ENCODE measurements at regions not wholly inside any gene's neighbourhood (a gene's known extent, or its start where the extent isn't known, plus 50 kb on each side); places are given as distances from the start of the nearest gene placed in this dataset.

DNA sequence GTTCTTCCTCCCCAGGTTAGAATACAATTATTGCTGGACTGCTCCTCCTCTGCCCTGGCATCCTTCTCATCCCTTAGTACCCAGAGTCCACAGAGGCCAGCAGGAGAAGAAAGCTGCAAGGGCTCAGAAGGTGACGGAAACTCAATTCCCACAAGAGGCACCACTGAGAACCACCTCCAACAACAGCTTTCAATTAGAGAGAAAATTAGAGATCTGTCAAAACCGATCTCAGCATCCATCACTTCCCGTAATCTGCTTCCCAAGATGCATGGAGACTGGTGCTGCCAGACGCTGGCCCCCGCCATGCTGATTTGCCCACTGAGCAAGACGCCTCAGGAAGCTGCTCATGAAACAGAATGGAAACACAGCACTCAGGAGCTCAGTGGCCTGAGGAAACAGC lies 135.0 kb upstream of the PRICKLE2 start:
- peaks cover 0 to 10% (median 7%) of the 10 kb centered on the region in 6 donors for H3K4me1 ChIP-seq
- WGBS, 5 donors: 86 to 90% (median 86%) methylated on average over 6 of the region's 6 CpGs
- no peaks in the 10 kb centered on the region for H3K9me3 ChIP-seq
- H3K27ac ChIP-seq: no peak overlapping the region
- no peak overlapping the region for H3K4me3 ChIP-seq
- no peaks in the 10 kb centered on the region for H3K27me3 ChIP-seq (replicated peaks in 1 of 7)
- DNase-seq: no peak
- TF ChIP-seq POLR2A (IDR thresholded peaks at IDR 0.05) (no peak), POLR2AphosphoS5 (IDR thresholded peaks at IDR 0.05) (no peak)
- TF ChIP-seq, protein P1, sequence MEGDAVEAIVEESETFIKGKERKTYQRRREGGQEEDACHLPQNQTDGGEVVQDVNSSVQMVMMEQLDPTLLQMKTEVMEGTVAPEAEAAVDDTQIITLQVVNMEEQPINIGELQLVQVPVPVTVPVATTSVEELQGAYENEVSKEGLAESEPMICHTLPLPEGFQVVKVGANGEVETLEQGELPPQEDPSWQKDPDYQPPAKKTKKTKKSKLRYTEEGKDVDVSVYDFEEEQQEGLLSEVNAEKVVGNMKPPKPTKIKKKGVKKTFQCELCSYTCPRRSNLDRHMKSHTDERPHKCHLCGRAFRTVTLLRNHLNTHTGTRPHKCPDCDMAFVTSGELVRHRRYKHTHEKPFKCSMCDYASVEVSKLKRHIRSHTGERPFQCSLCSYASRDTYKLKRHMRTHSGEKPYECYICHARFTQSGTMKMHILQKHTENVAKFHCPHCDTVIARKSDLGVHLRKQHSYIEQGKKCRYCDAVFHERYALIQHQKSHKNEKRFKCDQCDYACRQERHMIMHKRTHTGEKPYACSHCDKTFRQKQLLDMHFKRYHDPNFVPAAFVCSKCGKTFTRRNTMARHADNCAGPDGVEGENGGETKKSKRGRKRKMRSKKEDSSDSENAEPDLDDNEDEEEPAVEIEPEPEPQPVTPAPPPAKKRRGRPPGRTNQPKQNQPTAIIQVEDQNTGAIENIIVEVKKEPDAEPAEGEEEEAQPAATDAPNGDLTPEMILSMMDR (IDR thresholded peaks at IDR 0.05 in 8 of 11, conservative IDR thresholded peaks at IDR 0.05 in 3 of 11): no peak
- intact Hi-C loops (cut with DNase I; ENCODE audit: low total_unique reads): no loop called here
- H3K36me3 ChIP-seq: no peaks in the 10 kb centered on the region

DNA sequence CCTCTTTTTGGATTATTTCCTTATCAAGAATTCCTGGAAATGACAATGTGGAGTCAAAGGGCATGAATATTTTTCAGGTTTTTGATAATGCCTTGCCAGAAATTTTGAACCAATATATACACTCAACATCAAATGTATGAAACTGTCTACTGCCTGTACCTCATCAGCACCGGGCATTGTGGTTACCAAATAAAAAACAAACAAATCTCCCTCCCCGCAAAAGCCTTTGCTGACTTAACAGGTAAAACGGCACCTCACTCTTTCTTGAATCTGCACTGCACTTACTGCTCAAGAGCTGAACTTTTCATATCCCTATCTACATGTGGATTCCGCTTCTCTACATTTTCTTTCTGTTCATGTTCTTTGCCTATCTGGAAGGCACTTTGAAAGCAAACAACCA lies 134.5 kb upstream of the PRICKLE2 start:
- Histone ChIP-seq H3K36me3 (no peaks in the 10 kb centered on the region), H3K27ac (no peak overlapping the region), H3K4me1 (peaks cover 0 to 15% (median 9%) of the 10 kb centered on the region in 6 donors), H3K27me3 (replicated peaks in 1 of 7) (no peaks in the 10 kb centered on the region), H3K4me3 (no peak overlapping the region), H3K9me3 (no peaks in the 10 kb centered on the region)
- intact Hi-C loops (cut with DNase I; ENCODE audit: low total_unique reads): no loop called here
- WGBS, 5 donors: 81 to 88% (median 86%) methylated on average over 4 of the region's 4 CpGs
- no peak for DNase-seq
- TF ChIP-seq POLR2A (IDR thresholded peaks at IDR 0.05): no peak
- TF ChIP-seq POLR2AphosphoS5 (IDR thresholded peaks at IDR 0.05): no peak
- TF ChIP-seq, protein P1 (IDR thresholded peaks at IDR 0.05 in 8 of 11, conservative IDR thresholded peaks at IDR 0.05 in 3 of 11): no peak

DNA sequence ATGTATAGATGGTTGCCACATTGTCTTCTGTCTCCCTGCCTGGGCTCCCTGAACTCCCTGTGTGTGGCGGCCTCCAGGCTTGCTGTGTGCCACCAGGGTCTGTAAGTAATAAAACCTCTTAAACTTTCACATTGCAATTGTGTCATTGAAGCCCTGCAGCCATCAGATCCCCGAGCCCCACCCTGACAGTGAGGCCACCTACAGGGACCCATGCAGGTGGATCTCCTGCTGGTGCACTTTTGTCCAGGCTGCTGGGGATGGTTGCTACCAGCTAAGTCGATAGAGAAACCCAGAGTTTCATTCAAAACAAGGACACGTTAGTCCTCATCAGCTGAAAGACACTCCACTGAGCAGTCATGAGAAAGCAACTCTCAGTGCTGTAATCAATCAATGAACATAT lies 133.6 kb upstream of the PRICKLE2 start:
- WGBS, 5 donors: 76 to 87% (median 77%) methylated on average over 4 of the region's 4 CpGs
- no peak overlapping the region for H3K27ac ChIP-seq
- H3K27me3 ChIP-seq (replicated peaks in 1 of 7): no peaks in the 10 kb centered on the region
- no peak for DNase-seq
- H3K9me3 ChIP-seq: no peaks in the 10 kb centered on the region
- TF ChIP-seq POLR2A (IDR thresholded peaks at IDR 0.05) (no peak), POLR2AphosphoS5 (IDR thresholded peaks at IDR 0.05) (no peak)
- TF ChIP-seq, protein P1 (IDR thresholded peaks at IDR 0.05 in 8 of 11, conservative IDR thresholded peaks at IDR 0.05 in 3 of 11): no peak
- peaks cover 0 to 16% (median 9%) of the 10 kb centered on the region in 6 donors for H3K4me1 ChIP-seq
- no peak overlapping the region for H3K4me3 ChIP-seq
- intact Hi-C loops (cut with DNase I; ENCODE audit: low total_unique reads): no loop called here
- H3K36me3 ChIP-seq: no peaks in the 10 kb centered on the region

DNA sequence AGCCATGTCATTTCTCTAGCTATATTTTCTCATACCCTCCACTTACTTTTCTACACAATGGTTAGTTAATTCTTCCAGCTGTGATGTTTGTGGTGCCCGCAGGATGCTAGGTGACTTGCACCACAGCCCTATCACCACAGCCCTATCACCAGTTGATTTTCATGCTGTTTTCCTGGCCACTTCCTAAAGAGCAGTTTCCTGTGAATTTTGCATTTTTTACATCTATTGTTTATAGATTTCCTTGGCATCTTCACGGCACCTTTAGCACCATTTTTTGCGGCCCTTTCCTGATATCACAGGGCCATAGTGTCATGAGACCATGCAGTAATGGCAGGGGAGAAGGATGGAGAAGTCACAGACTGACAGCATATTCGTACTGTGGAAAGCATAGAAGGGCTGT lies 132.9 kb upstream of the PRICKLE2 start:
- no peak overlapping the region for H3K4me3 ChIP-seq
- H3K27ac ChIP-seq: no peak overlapping the region
- 52 to 75% (median 59%) methylated on average over 4 of the region's 4 CpGs for WGBS, 5 donors
- intact Hi-C loops (cut with DNase I; ENCODE audit: low total_unique reads): no loop called here
- H3K36me3 ChIP-seq: no peaks in the 10 kb centered on the region
- DNase-seq: no peak
- TF ChIP-seq POLR2AphosphoS5 (IDR thresholded peaks at IDR 0.05) (no peak), POLR2A (IDR thresholded peaks at IDR 0.05) (no peak)
- TF ChIP-seq, protein P1 (IDR thresholded peaks at IDR 0.05 in 8 of 11, conservative IDR thresholded peaks at IDR 0.05 in 3 of 11): no peak
- no peaks in the 10 kb centered on the region for H3K9me3 ChIP-seq
- peaks cover 0 to 16% (median 9%) of the 10 kb centered on the region in 6 donors for H3K4me1 ChIP-seq
- H3K27me3 ChIP-seq (replicated peaks in 1 of 7): no peaks in the 10 kb centered on the region

All from spleen (tissue), 11 donors.